WTC11 (cell line): ENCODE measurements at regions not wholly inside any gene's neighbourhood (a gene's known extent, or its start where the extent isn't known, plus 50 kb on each side); places are given as distances from the start of the nearest gene placed in this dataset.

Source experiments
- ATAC-seq: fragments of 200-7000 bp; cut with Tn5 transposase; 2 replicates; pipeline ENCODE4 v1.10.0; 2021; ENCODE audit warnings: mild to moderate bottlenecking, moderate library complexity
- CTCF ChIA-PET: fragments of 300-600 bp; sonication (Branson Sonifier 250); formaldehyde crosslinking; loops from one replicate; lab custom pipeline; 2021; ENCODE audit warnings: antibody characterized with exemption; lab: Charles Lee
- POLR2A ChIA-PET: fragments of 350-600 bp; sonication (Branson Sonifier 250); formaldehyde crosslinking; loops from one replicate; lab custom pipeline; 2021; ENCODE audit warnings: antibody characterized with exemption; lab: Charles Lee
- DNase-seq: peaks from one replicate; pipeline ENCODE4 v3.0.0; 2021; ENCODE audit warnings: low spot score
- H3K27ac Mint-ChIP-seq: 2 replicates; pipeline ENCODE4 v1.8.0; 2021; ENCODE audit warnings: mixed read lengths
- H3K27me3 Mint-ChIP-seq: 2 replicates; pipeline ENCODE4 v1.8.0; 2021; ENCODE audit warnings: low read depth, mild to moderate bottlenecking, moderate library complexity, mixed read lengths
- H3K36me3 Mint-ChIP-seq: 2 replicates; pipeline ENCODE4 v1.8.0; 2021; ENCODE audit warnings: mixed read lengths
- H3K4me1 Mint-ChIP-seq: 2 replicates; pipeline ENCODE4 v1.8.0; 2022; ENCODE audit warnings: mixed read lengths
- H3K4me3 Mint-ChIP-seq: 2 replicates; pipeline ENCODE4 v1.8.0; 2021; ENCODE audit warnings: mild to moderate bottlenecking, moderate library complexity, mixed read lengths
- H3K9me3 Mint-ChIP-seq: 2 replicates; pipeline ENCODE4 v1.8.0; 2021; ENCODE audit warnings: mixed read lengths
- NFATC4 ChIP-seq: fragments of 250-450 bp; sonication (Bioruptor Pico); IDR thresholded peaks from 2 replicates; pipeline ENCODE4 v1.9.0; 2021; ENCODE audit warnings: mild to moderate bottlenecking
- NR2C2 ChIP-seq: sonication (generic); formaldehyde crosslinking; IDR thresholded peaks from 2 replicates; pipeline ENCODE4 v1.8.0; 2022; ENCODE audit warnings: mild to moderate bottlenecking, missing genetic modification reagents
- RORB ChIP-seq: fragments of 250-450 bp; sonication (Bioruptor Pico); IDR thresholded peaks from 2 replicates; pipeline ENCODE4 v1.9.0; 2021; ENCODE audit warnings: mild to moderate bottlenecking
- ZNF232 ChIP-seq: sonication (generic); formaldehyde crosslinking; IDR thresholded peaks from 2 replicates; pipeline ENCODE4 v1.8.0; 2022; ENCODE audit warnings: mild to moderate bottlenecking, missing genetic modification reagents
- ZNF263 ChIP-seq: sonication (generic); formaldehyde crosslinking; IDR thresholded peaks from 2 replicates; pipeline ENCODE4 v1.8.1; 2022; ENCODE audit warnings: low read depth, mild to moderate bottlenecking, moderate library complexity, missing genetic modification reagents
- ZNF423 ChIP-seq: fragments of 250-450 bp; sonication (Bioruptor Pico); IDR thresholded peaks from 2 replicates; pipeline ENCODE4 v2.1.2; 2022; ENCODE audit warnings: mild to moderate bottlenecking, moderate library complexity
- TF ChIP-seq, protein P1 (sequence below): sonication (generic); formaldehyde crosslinking; IDR thresholded peaks from 2 replicates; pipeline ENCODE4 v1.8.1; 2023; ENCODE audit warnings: mild to moderate bottlenecking, missing genetic modification reagents
- TF ChIP-seq, protein P2 (sequence below): sonication (generic); formaldehyde crosslinking; IDR thresholded peaks from 2 replicates; pipeline ENCODE4 v1.8.0; 2022; ENCODE audit warnings: missing genetic modification reagents
- TF ChIP-seq, protein P3 (sequence below): sonication (generic); formaldehyde crosslinking; IDR thresholded peaks from 2 replicates; pipeline ENCODE4 v1.8.1; 2023; ENCODE audit warnings: mild to moderate bottlenecking, missing genetic modification reagents, moderate library complexity
- TF ChIP-seq, protein P4 (sequence below): fragments of 250-450 bp; sonication (Bioruptor Pico); IDR thresholded peaks from 2 replicates; pipeline ENCODE4 v1.8.0; 2021; ENCODE audit warnings: mild to moderate bottlenecking
- TF ChIP-seq, protein P5 (sequence below): sonication (generic); formaldehyde crosslinking; IDR thresholded peaks from 2 replicates; pipeline ENCODE4 v1.8.1; 2022; ENCODE audit warnings: low read depth, missing genetic modification reagents, borderline replicate concordance
- TF ChIP-seq, protein P6 (sequence below): sonication (generic); formaldehyde crosslinking; IDR thresholded peaks from 2 replicates; pipeline ENCODE4 v1.8.0; 2022; ENCODE audit warnings: mild to moderate bottlenecking, missing genetic modification reagents

DNA sequence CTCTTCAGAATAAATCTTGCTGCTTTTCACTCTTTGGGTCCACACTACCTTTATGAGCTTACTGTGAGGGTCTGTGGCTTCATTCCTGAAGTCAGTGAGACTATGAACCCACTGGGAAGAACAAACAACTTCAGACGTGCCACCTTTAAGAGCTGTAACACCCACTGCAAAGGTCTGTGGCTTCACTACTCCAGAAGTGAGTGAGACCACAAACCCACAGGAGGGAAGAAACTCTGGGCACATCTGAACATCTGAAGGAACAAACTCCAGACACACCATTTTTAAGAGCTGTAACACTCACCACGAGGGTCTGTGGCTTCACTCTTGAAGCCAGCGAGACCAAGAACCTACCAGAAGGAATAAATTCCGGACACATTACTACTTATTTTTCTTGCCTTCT is 964.1 kb upstream of the NXPH2 start:
- POLR2A ChIA-PET = no interaction called here
- Mint-ChIP-seq H3K4me1 (peaks cover 28% of the 10 kb centered on the region), H3K27me3 (no peaks in the 10 kb centered on the region), H3K36me3 (peaks cover 13% of the 10 kb centered on the region), H3K9me3 (peaks cover 15% of the 10 kb centered on the region), H3K4me3 (no peak overlapping the region), H3K27ac (no peak overlapping the region)
- no peak for TF ChIP-seq ZNF423
- TF ChIP-seq, protein P1, sequence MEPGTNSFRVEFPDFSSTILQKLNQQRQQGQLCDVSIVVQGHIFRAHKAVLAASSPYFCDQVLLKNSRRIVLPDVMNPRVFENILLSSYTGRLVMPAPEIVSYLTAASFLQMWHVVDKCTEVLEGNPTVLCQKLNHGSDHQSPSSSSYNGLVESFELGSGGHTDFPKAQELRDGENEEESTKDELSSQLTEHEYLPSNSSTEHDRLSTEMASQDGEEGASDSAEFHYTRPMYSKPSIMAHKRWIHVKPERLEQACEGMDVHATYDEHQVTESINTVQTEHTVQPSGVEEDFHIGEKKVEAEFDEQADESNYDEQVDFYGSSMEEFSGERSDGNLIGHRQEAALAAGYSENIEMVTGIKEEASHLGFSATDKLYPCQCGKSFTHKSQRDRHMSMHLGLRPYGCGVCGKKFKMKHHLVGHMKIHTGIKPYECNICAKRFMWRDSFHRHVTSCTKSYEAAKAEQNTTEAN (CRISPR knock-in tag) = no peak
- TF ChIP-seq NR2C2 = no peak
- TF ChIP-seq, protein P2, sequence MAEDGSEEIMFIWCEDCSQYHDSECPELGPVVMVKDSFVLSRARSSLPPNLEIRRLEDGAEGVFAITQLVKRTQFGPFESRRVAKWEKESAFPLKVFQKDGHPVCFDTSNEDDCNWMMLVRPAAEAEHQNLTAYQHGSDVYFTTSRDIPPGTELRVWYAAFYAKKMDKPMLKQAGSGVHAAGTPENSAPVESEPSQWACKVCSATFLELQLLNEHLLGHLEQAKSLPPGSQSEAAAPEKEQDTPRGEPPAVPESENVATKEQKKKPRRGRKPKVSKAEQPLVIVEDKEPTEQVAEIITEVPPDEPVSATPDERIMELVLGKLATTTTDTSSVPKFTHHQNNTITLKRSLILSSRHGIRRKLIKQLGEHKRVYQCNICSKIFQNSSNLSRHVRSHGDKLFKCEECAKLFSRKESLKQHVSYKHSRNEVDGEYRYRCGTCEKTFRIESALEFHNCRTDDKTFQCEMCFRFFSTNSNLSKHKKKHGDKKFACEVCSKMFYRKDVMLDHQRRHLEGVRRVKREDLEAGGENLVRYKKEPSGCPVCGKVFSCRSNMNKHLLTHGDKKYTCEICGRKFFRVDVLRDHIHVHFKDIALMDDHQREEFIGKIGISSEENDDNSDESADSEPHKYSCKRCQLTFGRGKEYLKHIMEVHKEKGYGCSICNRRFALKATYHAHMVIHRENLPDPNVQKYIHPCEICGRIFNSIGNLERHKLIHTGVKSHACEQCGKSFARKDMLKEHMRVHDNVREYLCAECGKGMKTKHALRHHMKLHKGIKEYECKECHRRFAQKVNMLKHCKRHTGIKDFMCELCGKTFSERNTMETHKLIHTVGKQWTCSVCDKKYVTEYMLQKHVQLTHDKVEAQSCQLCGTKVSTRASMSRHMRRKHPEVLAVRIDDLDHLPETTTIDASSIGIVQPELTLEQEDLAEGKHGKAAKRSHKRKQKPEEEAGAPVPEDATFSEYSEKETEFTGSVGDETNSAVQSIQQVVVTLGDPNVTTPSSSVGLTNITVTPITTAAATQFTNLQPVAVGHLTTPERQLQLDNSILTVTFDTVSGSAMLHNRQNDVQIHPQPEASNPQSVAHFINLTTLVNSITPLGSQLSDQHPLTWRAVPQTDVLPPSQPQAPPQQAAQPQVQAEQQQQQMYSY (CRISPR knock-in tag) = no peak
- no peak for TF ChIP-seq RORB (CRISPR knock-in tag)
- TF ChIP-seq, protein P3, sequence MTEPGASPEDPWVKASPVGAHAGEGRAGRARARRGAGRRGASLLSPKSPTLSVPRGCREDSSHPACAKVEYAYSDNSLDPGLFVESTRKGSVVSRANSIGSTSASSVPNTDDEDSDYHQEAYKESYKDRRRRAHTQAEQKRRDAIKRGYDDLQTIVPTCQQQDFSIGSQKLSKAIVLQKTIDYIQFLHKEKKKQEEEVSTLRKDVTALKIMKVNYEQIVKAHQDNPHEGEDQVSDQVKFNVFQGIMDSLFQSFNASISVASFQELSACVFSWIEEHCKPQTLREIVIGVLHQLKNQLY (CRISPR knock-in tag) = no peak
- TF ChIP-seq, protein P4, sequence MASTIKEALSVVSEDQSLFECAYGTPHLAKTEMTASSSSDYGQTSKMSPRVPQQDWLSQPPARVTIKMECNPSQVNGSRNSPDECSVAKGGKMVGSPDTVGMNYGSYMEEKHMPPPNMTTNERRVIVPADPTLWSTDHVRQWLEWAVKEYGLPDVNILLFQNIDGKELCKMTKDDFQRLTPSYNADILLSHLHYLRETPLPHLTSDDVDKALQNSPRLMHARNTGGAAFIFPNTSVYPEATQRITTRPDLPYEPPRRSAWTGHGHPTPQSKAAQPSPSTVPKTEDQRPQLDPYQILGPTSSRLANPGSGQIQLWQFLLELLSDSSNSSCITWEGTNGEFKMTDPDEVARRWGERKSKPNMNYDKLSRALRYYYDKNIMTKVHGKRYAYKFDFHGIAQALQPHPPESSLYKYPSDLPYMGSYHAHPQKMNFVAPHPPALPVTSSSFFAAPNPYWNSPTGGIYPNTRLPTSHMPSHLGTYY (CRISPR knock-in tag) = no peak
- no peak for TF ChIP-seq ZNF263 (CRISPR knock-in tag)
- TF ChIP-seq, protein P5, sequence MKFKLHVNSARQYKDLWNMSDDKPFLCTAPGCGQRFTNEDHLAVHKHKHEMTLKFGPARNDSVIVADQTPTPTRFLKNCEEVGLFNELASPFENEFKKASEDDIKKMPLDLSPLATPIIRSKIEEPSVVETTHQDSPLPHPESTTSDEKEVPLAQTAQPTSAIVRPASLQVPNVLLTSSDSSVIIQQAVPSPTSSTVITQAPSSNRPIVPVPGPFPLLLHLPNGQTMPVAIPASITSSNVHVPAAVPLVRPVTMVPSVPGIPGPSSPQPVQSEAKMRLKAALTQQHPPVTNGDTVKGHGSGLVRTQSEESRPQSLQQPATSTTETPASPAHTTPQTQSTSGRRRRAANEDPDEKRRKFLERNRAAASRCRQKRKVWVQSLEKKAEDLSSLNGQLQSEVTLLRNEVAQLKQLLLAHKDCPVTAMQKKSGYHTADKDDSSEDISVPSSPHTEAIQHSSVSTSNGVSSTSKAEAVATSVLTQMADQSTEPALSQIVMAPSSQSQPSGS (CRISPR knock-in tag) = no peak
- TF ChIP-seq, protein P6, sequence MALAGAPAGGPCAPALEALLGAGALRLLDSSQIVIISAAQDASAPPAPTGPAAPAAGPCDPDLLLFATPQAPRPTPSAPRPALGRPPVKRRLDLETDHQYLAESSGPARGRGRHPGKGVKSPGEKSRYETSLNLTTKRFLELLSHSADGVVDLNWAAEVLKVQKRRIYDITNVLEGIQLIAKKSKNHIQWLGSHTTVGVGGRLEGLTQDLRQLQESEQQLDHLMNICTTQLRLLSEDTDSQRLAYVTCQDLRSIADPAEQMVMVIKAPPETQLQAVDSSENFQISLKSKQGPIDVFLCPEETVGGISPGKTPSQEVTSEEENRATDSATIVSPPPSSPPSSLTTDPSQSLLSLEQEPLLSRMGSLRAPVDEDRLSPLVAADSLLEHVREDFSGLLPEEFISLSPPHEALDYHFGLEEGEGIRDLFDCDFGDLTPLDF (CRISPR knock-in tag) = no peak
- TF ChIP-seq ZNF232 (CRISPR knock-in tag) = no peak
- DNase-seq (no peak), ATAC-seq (no peak)
- CTCF ChIA-PET = no interaction called here

DNA sequence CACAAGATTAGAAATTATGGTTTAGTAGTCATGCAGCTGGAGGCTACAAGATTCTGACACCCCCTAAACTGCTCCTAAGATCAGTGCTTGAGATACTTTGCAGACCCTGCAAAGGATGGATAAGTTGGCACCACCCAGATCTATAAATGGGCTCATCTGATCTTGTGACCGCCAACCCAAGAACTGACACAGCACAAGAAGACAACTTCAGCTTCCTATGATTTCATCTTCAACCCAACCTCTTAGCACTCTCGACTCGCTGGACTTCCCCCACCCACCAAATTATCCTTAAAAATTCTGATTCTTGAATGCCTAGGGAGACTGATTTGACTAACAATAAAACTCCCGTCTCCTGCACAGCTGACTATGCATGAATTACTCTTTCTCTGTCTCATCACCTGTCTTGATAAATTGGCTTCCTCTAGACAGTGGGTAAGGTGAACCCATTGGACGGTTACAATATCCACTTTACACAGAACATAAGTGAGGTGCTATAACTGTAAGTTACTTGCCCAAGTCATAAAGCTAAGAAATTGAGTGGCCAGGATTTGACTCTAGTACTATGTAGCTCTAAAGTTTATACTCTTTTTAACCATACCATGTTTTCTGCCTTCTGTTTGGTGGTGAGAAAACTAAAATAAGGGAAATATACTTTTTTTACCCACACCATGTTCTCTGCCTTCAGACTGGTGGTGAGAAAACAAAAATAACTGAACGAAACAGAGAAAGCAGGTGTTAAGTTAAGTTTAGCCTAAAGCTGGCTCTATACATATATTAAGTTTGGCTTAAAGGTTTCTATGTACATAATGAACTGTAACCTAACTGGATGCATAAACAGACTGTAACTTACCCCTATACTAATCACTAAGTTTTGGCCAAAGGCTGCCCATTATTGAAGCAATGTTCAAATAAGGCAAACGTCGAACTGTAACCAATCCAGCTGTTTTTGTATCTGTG is 962.3 kb upstream of the NXPH2 start:
- H3K27ac Mint-ChIP-seq = no peak overlapping the region
- no peaks in the 10 kb centered on the region for H3K27me3 Mint-ChIP-seq
- H3K9me3 Mint-ChIP-seq = peaks cover 13% of the 10 kb centered on the region
- POLR2A ChIA-PET = no interaction called here
- DNase-seq = no peak
- H3K4me1 Mint-ChIP-seq = peaks cover 28% of the 10 kb centered on the region
- TF ChIP-seq, protein P5 (CRISPR knock-in tag) = no peak
- no peak for TF ChIP-seq NFATC4 (CRISPR knock-in tag)
- peaks cover 13% of the 10 kb centered on the region for H3K36me3 Mint-ChIP-seq
- no peak overlapping the region for H3K4me3 Mint-ChIP-seq
- ATAC-seq = no peak
- CTCF ChIA-PET = no interaction called here
